ENCODE measurements at regions not wholly inside any gene's neighbourhood (a gene's known extent, or its start where the extent isn't known, plus 50 kb on each side); places are given as distances from the start of the nearest gene placed in this dataset.

DNA sequence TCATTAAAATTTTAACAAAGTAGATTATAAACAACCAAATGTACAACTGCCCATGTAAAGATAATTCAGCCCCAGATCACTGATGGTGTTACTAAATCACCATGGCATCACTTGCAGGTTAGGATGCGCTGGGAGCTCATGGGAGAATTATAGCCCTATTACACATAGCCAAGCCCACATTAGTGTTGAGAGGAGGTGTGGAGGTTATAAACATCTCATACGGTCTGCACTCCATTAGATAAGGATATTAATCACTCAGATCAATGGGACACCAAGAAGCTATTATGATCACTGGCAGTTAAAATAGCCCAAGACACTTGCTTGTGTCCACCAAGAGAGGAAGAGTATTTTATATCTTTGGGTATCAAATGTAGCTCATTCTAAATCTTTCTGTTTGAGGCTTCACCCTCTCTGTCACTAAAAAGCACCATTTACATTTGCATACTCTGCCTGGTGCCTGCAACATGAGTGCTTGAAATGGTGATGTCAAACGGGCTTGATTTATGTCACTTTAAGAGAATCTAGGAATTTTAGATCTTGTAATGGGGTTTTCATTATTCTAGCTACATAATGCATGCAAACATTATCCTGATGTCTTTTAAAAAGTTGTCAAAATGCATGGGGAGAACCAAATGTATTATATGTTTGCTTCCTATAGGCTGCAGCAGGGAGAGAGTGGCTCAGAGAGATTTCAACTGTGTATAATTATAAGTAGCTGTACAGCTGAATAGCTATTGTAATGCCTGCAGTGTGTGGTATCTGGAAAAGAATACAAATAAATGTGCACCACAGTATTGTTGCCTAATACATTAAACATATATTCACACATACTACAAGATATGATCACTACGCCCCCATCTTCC is 654.1 kb upstream of the MARCKS start:
- H3K4me3 ChIP-seq (ENCODE audit: low read depth, low read length), result no peak overlapping the region
- no peak for DNase-seq (ENCODE audit: low read depth, low spot score)
- TF ChIP-seq, protein P1, sequence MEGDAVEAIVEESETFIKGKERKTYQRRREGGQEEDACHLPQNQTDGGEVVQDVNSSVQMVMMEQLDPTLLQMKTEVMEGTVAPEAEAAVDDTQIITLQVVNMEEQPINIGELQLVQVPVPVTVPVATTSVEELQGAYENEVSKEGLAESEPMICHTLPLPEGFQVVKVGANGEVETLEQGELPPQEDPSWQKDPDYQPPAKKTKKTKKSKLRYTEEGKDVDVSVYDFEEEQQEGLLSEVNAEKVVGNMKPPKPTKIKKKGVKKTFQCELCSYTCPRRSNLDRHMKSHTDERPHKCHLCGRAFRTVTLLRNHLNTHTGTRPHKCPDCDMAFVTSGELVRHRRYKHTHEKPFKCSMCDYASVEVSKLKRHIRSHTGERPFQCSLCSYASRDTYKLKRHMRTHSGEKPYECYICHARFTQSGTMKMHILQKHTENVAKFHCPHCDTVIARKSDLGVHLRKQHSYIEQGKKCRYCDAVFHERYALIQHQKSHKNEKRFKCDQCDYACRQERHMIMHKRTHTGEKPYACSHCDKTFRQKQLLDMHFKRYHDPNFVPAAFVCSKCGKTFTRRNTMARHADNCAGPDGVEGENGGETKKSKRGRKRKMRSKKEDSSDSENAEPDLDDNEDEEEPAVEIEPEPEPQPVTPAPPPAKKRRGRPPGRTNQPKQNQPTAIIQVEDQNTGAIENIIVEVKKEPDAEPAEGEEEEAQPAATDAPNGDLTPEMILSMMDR (IDR thresholded peaks at IDR 0.05; ENCODE audit: low read depth, low read length), result no peak
- in situ Hi-C loops (cut with HindIII; ENCODE audit: low sequenced_read_pairs), result no loop called here

- TF ChIP-seq, protein P1 (IDR thresholded peaks at IDR 0.05; ENCODE audit: low read depth, low read length), result no peak
- in situ Hi-C loops (cut with HindIII; ENCODE audit: low sequenced_read_pairs), result no loop called here
- DNase-seq (ENCODE audit: low read depth, low spot score), result no peak
- no peak overlapping the region for H3K4me3 ChIP-seq (ENCODE audit: low read depth, low read length)
These were observed 653.4 kb upstream of the MARCKS start for GRCh38 chr6:113203715-113204110.

- TF ChIP-seq, protein P1 (IDR thresholded peaks at IDR 0.05; ENCODE audit: low read depth, low read length), result no peak
- no peak for DNase-seq (ENCODE audit: low read depth, low spot score)
- H3K4me3 ChIP-seq (ENCODE audit: low read depth, low read length), result no peak overlapping the region
- in situ Hi-C loops (cut with HindIII; ENCODE audit: low sequenced_read_pairs), result no loop called here
These were observed 651.6 kb upstream of the MARCKS start for GRCh38 chr6:113205553-113205952.

GRCh38 chr6:113208726-113209125 is 648.4 kb upstream of the MARCKS start:
- no peak overlapping the region for H3K4me3 ChIP-seq (ENCODE audit: low read depth, low read length)
- TF ChIP-seq, protein P1 (IDR thresholded peaks at IDR 0.05; ENCODE audit: low read depth, low read length), result no peak
- in situ Hi-C loops (cut with HindIII; ENCODE audit: low sequenced_read_pairs), result no loop called here
- DNase-seq (ENCODE audit: low read depth, low spot score), result no peak

GRCh38 chr6:113209315-113209714 is 647.8 kb upstream of the MARCKS start:
- TF ChIP-seq, protein P1 (IDR thresholded peaks at IDR 0.05; ENCODE audit: low read depth, low read length), result no peak
- H3K4me3 ChIP-seq (ENCODE audit: low read depth, low read length), result no peak overlapping the region
- in situ Hi-C loops (cut with HindIII; ENCODE audit: low sequenced_read_pairs), result no loop called here
- DNase-seq (ENCODE audit: low read depth, low spot score), result no peak

DNA sequence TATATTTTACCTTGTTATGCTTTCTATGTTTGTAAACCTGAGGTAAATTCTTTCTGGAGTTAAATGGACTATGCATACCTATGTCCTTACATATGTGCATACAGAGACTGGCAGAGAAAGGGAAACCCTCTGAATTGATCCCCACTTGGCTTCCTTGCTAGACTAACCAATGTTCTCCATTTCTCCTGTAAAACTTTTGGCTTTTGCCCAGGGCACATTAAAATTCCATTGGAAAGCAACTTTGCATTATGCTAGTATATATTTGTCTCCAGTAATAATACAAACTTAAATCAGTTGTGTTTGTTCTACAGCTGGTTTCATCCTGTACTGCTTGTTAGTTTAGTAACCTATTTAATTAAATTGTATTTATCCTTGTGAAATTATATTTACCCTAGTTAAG is 646.0 kb upstream of the MARCKS start:
- no peak for DNase-seq (ENCODE audit: low read depth, low spot score)
- H3K4me3 ChIP-seq (ENCODE audit: low read depth, low read length), result no peak overlapping the region
- TF ChIP-seq, protein P1 (IDR thresholded peaks at IDR 0.05; ENCODE audit: low read depth, low read length), result no peak
- in situ Hi-C loops (cut with HindIII; ENCODE audit: low sequenced_read_pairs), result no loop called here

Data from astrocyte of the spinal cord (primary cell).